Hepatic stellate cell (primary cell): ENCODE measurements at regions not wholly inside any gene's neighbourhood (a gene's known extent, or its start where the extent isn't known, plus 50 kb on each side); places are given as distances from the start of the nearest gene placed in this dataset.
"Not testable (repeated sequence)": the region's sequence is repeated elsewhere in the genome, so short reads cannot be mapped to it uniquely, and the experiment has no call there.

Experiments used
- DNase-seq: peaks from one replicate; pipeline ENCODE4 v3.0.0; 2011; ENCODE audit warnings: low spot score

- no peak for DNase-seq
Observed at GRCh38 chr2:220347626-220348025, 720.2 kb downstream of the SLC4A3 start.

- no peak for DNase-seq
Observed at GRCh38 chr2:220348206-220348605, 720.8 kb downstream of the SLC4A3 start.

- no peak for DNase-seq
Observed at GRCh38 chr2:220353897-220354296, 726.5 kb downstream of the SLC4A3 start.

- DNase-seq, result no peak
Observed at GRCh38 chr2:220356076-220356475, 728.6 kb downstream of the SLC4A3 start.

- no peak for DNase-seq
Observed at GRCh38 chr2:220365023-220365422, 737.6 kb downstream of the SLC4A3 start.

- DNase-seq, result no peak
Observed at GRCh38 chr2:220366765-220367164, 739.3 kb downstream of the SLC4A3 start.

GRCh38 chr2:220370764-220371163 is 743.3 kb downstream of the SLC4A3 start:
- DNase-seq, result no peak

- DNase-seq, result no peak
Observed at GRCh38 chr2:220371211-220371610, 743.8 kb downstream of the SLC4A3 start.

GRCh38 chr2:220373878-220374277 is 746.4 kb downstream of the SLC4A3 start:
- DNase-seq, result no peak

- DNase-seq, result no peak
Observed at GRCh38 chr2:220374282-220374681, 746.9 kb downstream of the SLC4A3 start.

- DNase-seq, result no peak
Observed at GRCh38 chr2:220377482-220378155, 750.2 kb downstream of the SLC4A3 start.

GRCh38 chr2:220387758-220388157 is 760.3 kb downstream of the SLC4A3 start:
- not testable (repeated sequence) for DNase-seq

GRCh38 chr2:220393711-220394110 is 766.3 kb downstream of the SLC4A3 start:
- no peak for DNase-seq

GRCh38 chr2:220394433-220394832 is 767.0 kb downstream of the SLC4A3 start:
- no peak for DNase-seq

- DNase-seq, result no peak
Observed at GRCh38 chr2:220396287-220396686, 768.9 kb downstream of the SLC4A3 start.

- DNase-seq, result no peak
Observed at GRCh38 chr2:220410296-220410695, 782.9 kb downstream of the SLC4A3 start.

GRCh38 chr2:220417503-220417902 is 790.1 kb downstream of the SLC4A3 start:
- DNase-seq, result no peak

GRCh38 chr2:220419647-220420046 is 792.2 kb downstream of the SLC4A3 start:
- no peak for DNase-seq

GRCh38 chr2:220420820-220421219 is 793.4 kb downstream of the SLC4A3 start:
- DNase-seq, result no peak

- no peak for DNase-seq
Observed at GRCh38 chr2:220422676-220423075, 795.2 kb downstream of the SLC4A3 start.

GRCh38 chr2:220424561-220424960 is 797.1 kb downstream of the SLC4A3 start:
- no peak for DNase-seq

GRCh38 chr2:220432645-220433044 is 805.2 kb downstream of the SLC4A3 start:
- DNase-seq, result no peak

- no peak for DNase-seq
Observed at GRCh38 chr2:220433131-220433530, 805.7 kb downstream of the SLC4A3 start.

GRCh38 chr2:220434385-220434784 is 807.0 kb downstream of the SLC4A3 start:
- no peak for DNase-seq
